RWPE1 (cell line): ENCODE measurements at regions not wholly inside any gene's neighbourhood (a gene's known extent, or its start where the extent isn't known, plus 50 kb on each side); places are given as distances from the start of the nearest gene placed in this dataset.

Source experiments
- CTCF ChIA-PET: fragments of 350-600 bp; sonication (Branson Sonifier 250); formaldehyde crosslinking; extraction: SDS; loops from one replicate; lab custom pipeline; 2021; lab: Yijun Ruan, JAX
- POLR2A ChIA-PET: fragments of 400-600 bp; formaldehyde crosslinking; extraction: SDS; loops from one replicate; lab custom pipeline; 2020; ENCODE audit warnings: antibody characterized with exemption; ENCODE audit not compliant: low non-redundant PET; lab: Yijun Ruan, JAX
- DNase-seq: peaks from one replicate; pipeline ENCODE4 v3.0.0; 2012; ENCODE audit warnings: low spot score
- H3K27ac ChIP-seq: fragments of 450-650 bp; 2 replicates; pipeline ENCODE4 v1.5.1; 2017
- CTCF ChIP-seq: fragments of 450-650 bp; conservative IDR thresholded peaks from 2 replicates; pipeline ENCODE4 v1.5.1; 2017; ENCODE audit warnings: low read depth, mild to moderate bottlenecking

- TF ChIP-seq CTCF = no peak
- no peak for DNase-seq
- H3K27ac ChIP-seq = no peak overlapping the region
- ChIA-PET CTCF (no interaction called here), POLR2A (no interaction called here)
Measured at GRCh38 chr3:109944836-109945235, 607.5 kb upstream of the DPPA4 start.

GRCh38 chr3:109952924-109953323, 615.6 kb upstream of the DPPA4 start:
- no peak overlapping the region for H3K27ac ChIP-seq
- POLR2A ChIA-PET = no interaction called here
- no peak for TF ChIP-seq CTCF
- CTCF ChIA-PET = no interaction called here
- no peak for DNase-seq

DNA sequence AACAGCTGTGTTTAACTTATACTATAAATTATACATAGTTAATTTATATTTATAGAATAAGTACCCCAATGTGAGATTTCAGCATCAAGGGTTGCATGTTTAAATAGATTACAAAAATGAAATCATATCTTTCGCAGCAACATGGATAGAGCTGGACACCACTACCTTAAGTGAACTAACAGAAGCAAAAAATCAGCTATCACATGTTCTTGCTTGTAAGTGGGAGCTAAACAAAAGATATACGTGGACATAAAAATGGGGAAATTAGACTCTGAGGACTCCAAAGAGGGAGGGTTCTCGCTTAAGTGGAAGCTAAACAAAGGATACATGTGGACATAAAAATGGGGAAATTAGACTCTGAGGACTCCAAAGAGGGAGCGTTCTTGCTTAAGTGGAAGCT, 626.5 kb upstream of the DPPA4 start:
- ChIA-PET CTCF (no interaction called here), POLR2A (no interaction called here)
- H3K27ac ChIP-seq = no peak overlapping the region
- no peak for DNase-seq
- TF ChIP-seq CTCF = no peak

GRCh38 chr3:109973733-109974132, 636.4 kb upstream of the DPPA4 start:
- DNase-seq = no peak
- CTCF ChIA-PET = no interaction called here
- H3K27ac ChIP-seq = no peak overlapping the region
- TF ChIP-seq CTCF = no peak
- POLR2A ChIA-PET = no interaction called here

DNA sequence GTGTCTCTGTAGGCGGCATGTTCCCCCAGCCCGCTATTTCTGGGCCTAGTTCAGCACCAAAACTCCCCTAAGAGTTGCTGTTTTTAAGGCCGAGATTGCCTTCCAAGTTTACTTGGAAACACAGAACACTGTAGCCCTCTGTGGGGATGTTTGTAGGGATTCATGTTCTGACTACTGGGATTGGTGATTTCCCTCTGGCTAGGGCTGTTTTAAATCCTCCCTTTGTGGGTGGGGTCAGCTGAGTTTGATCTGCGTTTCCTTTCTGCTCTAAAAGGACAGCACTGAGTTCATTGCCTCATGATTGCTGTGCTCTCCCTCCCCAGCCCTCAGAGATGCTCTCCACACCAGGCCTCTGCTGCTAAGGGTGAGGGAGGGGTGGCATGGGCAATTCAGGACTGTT, 640.6 kb upstream of the DPPA4 start:
- CTCF ChIA-PET = no interaction called here
- no peak for TF ChIP-seq CTCF
- DNase-seq = no peak
- POLR2A ChIA-PET = no interaction called here
- no peak overlapping the region for H3K27ac ChIP-seq

GRCh38 chr3:109982201-109982600, 644.9 kb upstream of the DPPA4 start:
- ChIA-PET POLR2A (no interaction called here), CTCF (interaction anchor here (0.6 kb wide), 1 partner anchor 335 kb away, joined by 3 read pairs; no protein-coding TSS in a partner anchor)
- no peak for TF ChIP-seq CTCF
- no peak overlapping the region for H3K27ac ChIP-seq
- no peak for DNase-seq

GRCh38 chr3:109984976-109985375, 647.6 kb upstream of the DPPA4 start:
- ChIA-PET CTCF (no interaction called here), POLR2A (no interaction called here)
- TF ChIP-seq CTCF = no peak
- H3K27ac ChIP-seq = no peak overlapping the region
- DNase-seq = no peak
